HUES6 (cell line): ENCODE measurements at regions not wholly inside any gene's neighbourhood (a gene's known extent, or its start where the extent isn't known, plus 50 kb on each side); places are given as distances from the start of the nearest gene placed in this dataset.

Source experiments
- H3K27ac ChIP-seq: 2 replicates; pipeline ENCODE4 v1.7.0; 2013; ENCODE audit warnings: low read depth, mild to moderate bottlenecking, low read length, inconsistent platforms
- H3K27me3 ChIP-seq: 2 replicates; pipeline ENCODE4 v1.6.1; 2013; ENCODE audit warnings: low read length; ENCODE audit not compliant: control insufficient read depth, insufficient read depth
- H3K36me3 ChIP-seq: 2 replicates; pipeline ENCODE4 v1.6.1; 2013; ENCODE audit warnings: low read length; ENCODE audit not compliant: control insufficient read depth, insufficient read depth
- H3K4me1 ChIP-seq: 2 replicates; pipeline ENCODE4 v1.6.1; 2013; ENCODE audit warnings: low read length; ENCODE audit not compliant: control insufficient read depth, insufficient read depth
- H3K4me3 ChIP-seq: 2 replicates; pipeline ENCODE4 v1.5.1; 2013; ENCODE audit warnings: low read depth, low read length
- H3K9ac ChIP-seq: one replicate; pipeline ENCODE4 v1.6.1; 2013; ENCODE audit warnings: mild to moderate bottlenecking, low read length
- H3K9me3 ChIP-seq: 2 replicates; pipeline ENCODE4 v1.6.1; 2013; ENCODE audit warnings: low read depth, low read length; ENCODE audit not compliant: control insufficient read depth, insufficient read depth

DNA sequence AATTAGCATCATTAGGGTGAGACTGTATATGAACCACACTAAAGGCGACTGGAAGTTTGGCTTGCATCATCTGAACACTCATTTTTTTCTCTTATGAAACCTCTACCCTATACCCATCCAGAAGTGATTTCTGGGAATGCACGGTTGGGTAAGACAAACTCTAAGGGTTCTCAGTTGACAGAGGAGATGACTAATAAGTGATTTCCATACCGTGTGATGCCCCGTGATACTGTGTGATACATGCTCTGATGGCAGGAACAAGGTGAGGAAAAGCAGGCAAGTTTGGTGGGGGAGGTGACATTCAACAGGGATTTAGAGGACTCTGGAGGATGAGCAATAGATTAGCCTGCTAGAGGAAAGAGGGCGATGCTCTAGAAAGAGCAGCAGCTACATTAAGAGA is 156.4 kb upstream of the CCL2 start:
- H3K4me3 ChIP-seq = no peak overlapping the region
- no peaks in the 10 kb centered on the region for H3K36me3 ChIP-seq
- no peak overlapping the region for H3K27ac ChIP-seq
- no peaks in the 10 kb centered on the region for H3K27me3 ChIP-seq
- no peaks in the 10 kb centered on the region for H3K4me1 ChIP-seq
- H3K9ac ChIP-seq = no peak overlapping the region
- no peaks in the 10 kb centered on the region for H3K9me3 ChIP-seq

DNA sequence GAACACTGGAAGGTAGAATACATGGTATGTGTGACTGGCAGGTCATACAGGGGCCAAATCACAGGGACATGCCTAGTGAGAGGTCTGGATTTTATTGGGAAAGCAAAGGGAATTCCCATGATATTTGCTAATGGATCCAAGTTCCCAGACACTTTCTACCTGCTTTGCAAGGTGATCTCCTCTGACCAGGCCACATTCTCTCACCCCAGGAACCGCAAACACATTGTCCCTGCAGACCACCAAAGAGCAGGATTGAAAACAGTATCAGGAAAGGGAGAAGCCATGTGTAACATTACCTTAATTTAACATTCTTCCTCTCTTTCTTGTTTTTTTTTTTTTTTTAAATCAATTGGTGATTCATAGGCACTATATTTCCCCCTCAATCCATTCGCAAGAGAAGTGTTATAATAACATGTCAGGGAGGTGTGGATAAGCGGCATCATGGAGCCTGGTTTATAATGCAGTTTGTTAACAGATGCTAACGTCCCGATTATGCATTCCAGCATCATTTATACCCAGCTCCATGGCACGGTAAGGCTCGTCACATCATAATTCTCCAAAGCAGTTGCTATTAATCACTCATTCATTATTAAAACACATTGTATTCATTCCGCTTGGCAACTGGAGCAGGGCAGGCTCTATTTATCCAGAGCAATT is 155.1 kb upstream of the CCL2 start:
- Histone ChIP-seq H3K27me3 (no peaks in the 10 kb centered on the region), H3K9ac (no peak overlapping the region), H3K9me3 (no peaks in the 10 kb centered on the region), H3K4me1 (no peaks in the 10 kb centered on the region), H3K36me3 (no peaks in the 10 kb centered on the region), H3K4me3 (no peak overlapping the region), H3K27ac (no peak overlapping the region)

DNA sequence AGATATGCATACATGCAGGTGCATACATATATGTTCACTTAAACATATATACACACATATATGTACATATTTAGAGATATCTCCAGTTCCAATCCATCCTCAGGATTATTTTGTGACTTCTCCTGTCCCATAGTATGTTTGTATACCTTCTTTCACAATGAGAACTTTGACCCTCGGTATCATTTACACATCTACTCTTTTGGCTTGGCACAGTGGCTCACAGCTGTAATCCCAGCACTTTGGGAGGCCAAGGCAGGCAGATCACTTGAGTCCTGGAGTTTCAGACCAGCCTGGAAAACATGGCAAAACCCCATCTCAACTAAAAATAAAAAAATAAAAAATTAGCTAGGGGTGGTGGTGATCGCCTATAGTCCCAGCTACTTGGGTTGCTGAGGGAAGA is 148.1 kb upstream of the CCL2 start:
- Histone ChIP-seq H3K4me3 (no peak overlapping the region), H3K36me3 (no peaks in the 10 kb centered on the region), H3K27ac (no peak overlapping the region), H3K9me3 (no peaks in the 10 kb centered on the region), H3K9ac (no peak overlapping the region), H3K4me1 (no peaks in the 10 kb centered on the region), H3K27me3 (no peaks in the 10 kb centered on the region)

DNA sequence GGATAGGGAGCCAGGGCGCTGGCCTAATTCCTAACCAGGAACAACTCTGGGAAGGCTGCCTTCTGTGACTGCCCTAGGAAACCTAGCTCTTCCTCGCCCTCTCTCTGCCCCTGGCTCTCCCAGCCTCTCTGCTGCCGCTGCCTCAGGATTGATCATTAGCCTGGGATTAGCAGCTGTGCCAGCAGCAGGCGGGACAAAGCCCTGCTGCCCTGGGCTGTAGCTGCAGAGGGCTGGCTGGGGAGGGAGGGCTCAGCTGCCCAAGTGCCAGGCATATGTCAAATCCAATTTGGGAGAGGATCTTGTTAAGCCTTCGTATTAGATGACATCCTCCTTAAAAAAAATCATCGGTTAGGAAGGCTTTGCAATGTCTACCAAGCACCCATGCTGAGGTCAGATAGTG is 144.8 kb upstream of the CCL2 start:
- no peak overlapping the region for H3K27ac ChIP-seq
- H3K4me3 ChIP-seq = no peak overlapping the region
- H3K36me3 ChIP-seq = no peaks in the 10 kb centered on the region
- H3K4me1 ChIP-seq = no peaks in the 10 kb centered on the region
- H3K9me3 ChIP-seq = no peaks in the 10 kb centered on the region
- H3K9ac ChIP-seq = no peak overlapping the region
- no peaks in the 10 kb centered on the region for H3K27me3 ChIP-seq

DNA sequence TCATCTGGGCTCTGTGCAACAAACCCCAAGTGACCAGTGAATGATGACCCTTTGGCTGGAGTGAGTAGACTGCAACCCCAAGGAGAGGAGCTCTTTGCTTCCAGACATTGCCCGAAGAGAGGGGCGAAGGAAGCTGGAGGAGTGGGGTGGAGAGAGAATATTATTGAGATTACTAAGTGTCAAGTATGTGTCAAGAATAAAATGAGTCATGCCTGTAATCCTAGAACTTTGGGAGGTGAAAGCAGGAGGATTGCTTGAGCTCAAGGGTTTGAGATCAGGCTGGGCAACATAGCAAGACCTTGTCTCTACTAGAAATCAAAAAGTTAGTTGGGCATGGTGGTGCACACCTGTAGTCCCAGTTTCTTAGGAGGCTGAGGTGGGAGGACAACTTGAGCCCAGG is 142.0 kb upstream of the CCL2 start:
- Histone ChIP-seq H3K27ac (no peak overlapping the region), H3K9ac (no peak overlapping the region), H3K27me3 (no peaks in the 10 kb centered on the region), H3K4me1 (no peaks in the 10 kb centered on the region), H3K36me3 (no peaks in the 10 kb centered on the region), H3K9me3 (no peaks in the 10 kb centered on the region), H3K4me3 (no peak overlapping the region)

DNA sequence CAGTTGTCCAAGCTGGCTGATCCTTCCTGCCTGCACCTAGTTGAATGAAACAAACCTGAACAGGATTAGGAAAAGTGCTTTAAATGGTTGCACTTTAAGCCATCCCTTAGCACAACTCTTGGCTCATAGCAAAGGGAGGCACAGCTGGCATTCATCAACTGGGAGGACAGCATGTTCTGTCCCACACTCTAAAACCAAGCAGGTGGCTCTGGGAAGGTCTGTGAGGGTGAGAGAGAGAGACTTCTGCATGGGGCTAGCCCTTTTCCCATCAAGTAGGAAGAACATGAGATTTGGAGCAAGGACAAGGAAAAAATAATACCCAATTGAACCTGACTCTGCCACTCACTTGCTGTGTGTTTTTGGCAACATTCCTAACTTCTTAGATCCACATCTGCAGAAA is 140.9 kb upstream of the CCL2 start:
- no peaks in the 10 kb centered on the region for H3K27me3 ChIP-seq
- no peak overlapping the region for H3K4me3 ChIP-seq
- H3K27ac ChIP-seq = no peak overlapping the region
- no peaks in the 10 kb centered on the region for H3K4me1 ChIP-seq
- no peak overlapping the region for H3K9ac ChIP-seq
- H3K36me3 ChIP-seq = no peaks in the 10 kb centered on the region
- H3K9me3 ChIP-seq = no peaks in the 10 kb centered on the region

DNA sequence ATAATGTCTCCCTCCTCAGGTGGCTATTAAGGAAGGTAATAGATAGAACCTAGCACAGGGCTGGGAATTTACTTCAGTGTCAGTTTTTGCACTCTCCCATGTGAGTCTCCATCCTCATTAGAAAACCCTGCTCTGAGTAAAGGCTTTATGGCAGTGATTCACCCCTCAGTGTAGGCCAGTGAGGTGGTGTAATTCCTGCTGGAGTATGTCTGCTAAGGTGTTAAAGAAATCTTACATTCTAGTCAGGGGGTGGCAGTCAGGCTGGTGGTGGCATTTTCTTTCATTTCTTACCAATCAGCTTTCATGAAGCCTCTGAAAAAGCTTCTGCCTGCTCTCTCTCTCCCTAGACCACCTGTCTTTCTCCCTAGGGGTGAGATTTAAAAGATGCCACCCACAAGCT is 138.8 kb upstream of the CCL2 start:
- H3K36me3 ChIP-seq = no peaks in the 10 kb centered on the region
- no peaks in the 10 kb centered on the region for H3K4me1 ChIP-seq
- H3K9ac ChIP-seq = no peak overlapping the region
- no peak overlapping the region for H3K27ac ChIP-seq
- H3K27me3 ChIP-seq = peaks cover 3% of the 10 kb centered on the region; the same call in 1 of the 2 replicates
- no peak overlapping the region for H3K4me3 ChIP-seq
- no peaks in the 10 kb centered on the region for H3K9me3 ChIP-seq

DNA sequence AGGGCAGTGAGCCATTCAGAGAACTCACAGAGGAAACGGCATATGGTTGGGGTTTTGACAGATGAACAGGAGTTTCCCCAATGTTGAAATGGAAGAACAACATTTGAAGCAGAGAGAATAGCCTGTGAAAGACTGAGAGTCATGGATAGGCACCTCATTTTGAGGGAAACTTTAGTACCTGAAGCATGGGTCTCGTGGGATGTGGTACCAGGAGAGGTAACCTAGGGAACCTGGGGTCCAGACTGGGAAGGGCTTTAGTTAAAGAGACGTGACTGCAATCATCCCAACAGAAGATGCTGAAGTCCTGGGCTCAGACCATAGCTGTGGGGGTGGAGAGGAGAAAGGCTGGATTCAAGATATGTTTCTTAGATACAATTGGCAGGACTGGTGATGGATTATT is 137.8 kb upstream of the CCL2 start:
- no peaks in the 10 kb centered on the region for H3K4me1 ChIP-seq
- H3K9ac ChIP-seq = no peak overlapping the region
- H3K9me3 ChIP-seq = no peaks in the 10 kb centered on the region
- H3K4me3 ChIP-seq = no peak overlapping the region
- H3K36me3 ChIP-seq = no peaks in the 10 kb centered on the region
- no peak overlapping the region for H3K27ac ChIP-seq
- H3K27me3 ChIP-seq = peaks cover 6% of the 10 kb centered on the region; the same call in 1 of the 2 replicates

DNA sequence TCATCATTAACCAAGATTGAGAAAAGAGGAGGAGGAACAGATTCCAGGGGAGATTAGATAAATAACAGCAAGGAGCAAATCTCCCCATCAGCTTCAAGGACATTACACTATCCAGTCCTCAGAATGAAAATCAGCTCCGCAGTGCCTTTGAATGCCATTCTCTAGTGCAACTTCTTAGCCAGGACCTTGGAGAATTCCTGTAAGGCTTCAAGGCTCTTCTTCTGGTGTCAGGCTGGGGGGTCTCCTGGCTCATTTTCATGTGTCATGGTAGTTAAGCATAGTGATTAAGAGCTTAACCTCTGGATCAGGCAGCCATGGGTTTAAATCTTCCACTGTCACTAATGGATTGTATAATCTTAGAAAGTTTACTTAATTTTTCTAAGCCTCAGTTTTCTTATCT is 137.3 kb upstream of the CCL2 start:
- Histone ChIP-seq H3K4me3 (no peak overlapping the region), H3K4me1 (no peaks in the 10 kb centered on the region), H3K9me3 (no peaks in the 10 kb centered on the region), H3K27ac (no peak overlapping the region), H3K27me3 (peaks cover 6% of the 10 kb centered on the region; the same call in 1 of the 2 replicates), H3K9ac (no peak overlapping the region), H3K36me3 (no peaks in the 10 kb centered on the region)

DNA sequence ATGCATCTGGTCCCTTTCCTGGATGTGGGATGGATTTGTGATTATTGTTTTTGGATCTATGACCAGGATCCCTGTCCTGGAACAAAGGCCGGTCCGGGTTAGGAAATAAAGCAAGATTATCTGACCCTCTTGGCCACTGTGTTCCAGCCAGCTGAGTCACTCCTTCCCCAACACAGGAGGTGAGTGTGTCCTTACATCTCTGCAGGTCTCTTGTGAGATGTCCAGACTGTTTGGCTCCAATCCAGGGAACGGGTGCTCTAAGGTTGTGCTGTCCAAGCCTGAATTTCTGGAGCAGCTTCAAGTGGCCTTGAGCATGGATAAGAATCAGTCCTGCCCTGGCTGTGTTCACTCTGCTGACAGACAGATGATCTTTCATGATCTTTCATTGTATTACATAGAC is 136.5 kb upstream of the CCL2 start:
- H3K4me1 ChIP-seq = no peaks in the 10 kb centered on the region
- H3K36me3 ChIP-seq = no peaks in the 10 kb centered on the region
- H3K9ac ChIP-seq = no peak overlapping the region
- no peak overlapping the region for H3K4me3 ChIP-seq
- no peaks in the 10 kb centered on the region for H3K9me3 ChIP-seq
- H3K27me3 ChIP-seq = peaks cover 6% of the 10 kb centered on the region; the same call in 1 of the 2 replicates
- H3K27ac ChIP-seq = no peak overlapping the region

DNA sequence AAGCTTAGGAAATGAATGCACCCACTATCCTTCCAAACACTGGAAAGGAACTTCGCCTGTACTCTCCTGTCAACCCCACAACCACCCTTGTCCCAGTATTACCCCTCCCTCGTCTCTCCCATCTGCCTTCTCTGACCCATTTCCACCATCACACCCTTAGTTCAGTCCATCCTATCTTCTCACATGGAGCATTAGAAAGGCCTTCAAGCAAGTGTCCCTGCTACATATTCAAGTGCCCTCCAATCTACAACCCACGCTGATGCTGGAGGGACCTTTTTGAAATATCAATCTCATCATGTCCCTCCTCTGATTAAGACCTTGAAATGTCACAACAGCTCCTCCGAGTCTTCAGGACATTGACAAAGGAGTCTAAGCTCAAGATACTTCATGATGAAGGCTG is 133.8 kb upstream of the CCL2 start:
- Histone ChIP-seq H3K36me3 (no peaks in the 10 kb centered on the region), H3K4me1 (no peaks in the 10 kb centered on the region), H3K9me3 (no peaks in the 10 kb centered on the region), H3K27me3 (peaks cover 6% of the 10 kb centered on the region; the same call in 1 of the 2 replicates), H3K27ac (no peak overlapping the region), H3K4me3 (no peak overlapping the region), H3K9ac (no peak overlapping the region)

DNA sequence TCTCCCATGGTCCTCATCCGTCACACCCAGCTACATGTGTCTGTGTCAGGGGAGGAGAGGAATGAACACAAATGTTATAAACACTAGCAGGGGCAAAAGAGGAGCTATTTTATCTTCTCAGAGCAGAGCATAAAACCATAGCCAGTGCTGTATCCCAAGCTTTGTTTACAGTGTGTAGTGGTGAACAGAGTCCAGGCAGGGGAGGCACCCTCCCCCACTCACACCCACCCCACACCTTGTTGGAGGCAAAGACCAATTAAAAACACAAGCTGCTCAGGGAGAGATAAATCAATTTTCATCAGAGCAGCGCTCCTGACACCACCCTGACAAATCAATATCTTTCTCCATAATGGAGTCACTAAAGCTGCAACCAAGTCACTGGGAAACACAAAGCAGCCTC is 132.6 kb upstream of the CCL2 start:
- Histone ChIP-seq H3K4me1 (no peaks in the 10 kb centered on the region), H3K4me3 (no peak overlapping the region), H3K27ac (no peak overlapping the region), H3K9me3 (no peaks in the 10 kb centered on the region), H3K9ac (no peak overlapping the region), H3K27me3 (peaks cover 6% of the 10 kb centered on the region; the same call in 1 of the 2 replicates), H3K36me3 (no peaks in the 10 kb centered on the region)
